ENCODE measurements at regions not wholly inside any gene's neighbourhood (a gene's known extent, or its start where the extent isn't known, plus 50 kb on each side); places are given as distances from the start of the nearest gene placed in this dataset.

- H3K9me3 Mint-ChIP-seq, result peaks cover 11% of the 10 kb centered on the region
- no peaks in the 10 kb centered on the region for H3K4me1 ChIP-seq
- no peak overlapping the region for H3K27ac ChIP-seq
- no peaks in the 10 kb centered on the region for H3K27me3 Mint-ChIP-seq (ENCODE audit: insufficient read depth, low read depth)
- no peaks in the 10 kb centered on the region for H3K36me3 ChIP-seq
- peaks cover 22% of the 10 kb centered on the region for H3K9me3 ChIP-seq (ENCODE audit: low read depth)
- H3F3A ChIP-seq (ENCODE audit: low read depth), result no peaks in the 10 kb centered on the region
- H2AFZ ChIP-seq (replicated peaks), result no peak overlapping the region
- H3K4me3 Mint-ChIP-seq, result no peak overlapping the region
- H3K9ac ChIP-seq, result no peak overlapping the region
- H4K20me1 ChIP-seq (ENCODE audit: low read depth), result no peaks in the 10 kb centered on the region
- TF ChIP-seq CTCF (IDR thresholded peaks at IDR 0.05) (no peak), EZH2phosphoT487 (IDR thresholded peaks at IDR 0.05) (no peak), EZH2 (IDR thresholded peaks at IDR 0.05) (no peak)
- no peaks in the 10 kb centered on the region for H3K79me2 ChIP-seq (ENCODE audit: low read depth)
- H3K4me2 ChIP-seq, result no peak overlapping the region
- DNase-seq (ENCODE audit: low spot score), result no peak
- no peaks in the 10 kb centered on the region for H3K4me1 Mint-ChIP-seq
- H3K4me3 ChIP-seq, result no peak overlapping the region
- H3K27ac Mint-ChIP-seq, result no peak overlapping the region
- H3K27me3 ChIP-seq, result no peaks in the 10 kb centered on the region
- H3K36me3 Mint-ChIP-seq, result no peaks in the 10 kb centered on the region
Measured at GRCh38 chrX:82292803-82293202, 1090.9 kb downstream of the SH3BGRL start.

DNA sequence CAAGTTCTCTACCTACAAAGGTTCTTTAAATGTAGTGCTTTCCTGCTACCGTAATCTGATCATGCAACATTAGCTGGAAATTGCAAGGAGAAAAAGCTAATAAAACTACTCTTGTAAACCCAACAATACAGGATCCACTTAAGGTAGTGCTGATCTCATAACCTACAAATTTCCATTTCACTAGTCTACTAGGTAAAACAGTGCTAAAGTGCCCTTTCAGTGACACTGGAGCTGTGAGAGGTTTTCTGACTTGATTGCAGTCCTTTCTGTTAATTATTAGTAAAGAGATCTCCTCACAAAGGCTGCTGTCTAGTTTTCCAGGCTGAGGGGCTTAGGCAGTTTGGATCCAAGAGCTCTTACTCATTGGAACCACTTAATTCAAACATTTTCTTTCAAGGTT, 1118.7 kb downstream of the SH3BGRL start:
- Histone ChIP-seq H3K27ac (peak overlapping the region; percentile 64), H3K4me3 (no peak overlapping the region), H3K4me1 (peaks cover 18% of the 10 kb centered on the region), H3F3A (ENCODE audit: low read depth) (peaks cover 4% of the 10 kb centered on the region), H4K20me1 (ENCODE audit: low read depth) (no peaks in the 10 kb centered on the region), H3K36me3 (no peaks in the 10 kb centered on the region), H3K9ac (no peak overlapping the region), H3K79me2 (ENCODE audit: low read depth) (no peaks in the 10 kb centered on the region), H2AFZ (replicated peaks) (no peak overlapping the region), H3K9me3 (ENCODE audit: low read depth) (peaks cover 11% of the 10 kb centered on the region), H3K4me2 (peak overlapping the region; percentile 19), H3K27me3 (no peaks in the 10 kb centered on the region)
- no peak for TF ChIP-seq EZH2 (IDR thresholded peaks at IDR 0.05)
- TF ChIP-seq CTCF (IDR thresholded peaks at IDR 0.05), result no peak
- TF ChIP-seq EZH2phosphoT487 (IDR thresholded peaks at IDR 0.05), result no peak
- H3K27ac Mint-ChIP-seq, result no peak overlapping the region
- H3K36me3 Mint-ChIP-seq, result no peaks in the 10 kb centered on the region
- H3K4me1 Mint-ChIP-seq, result no peaks in the 10 kb centered on the region
- no peaks in the 10 kb centered on the region for H3K27me3 Mint-ChIP-seq (ENCODE audit: insufficient read depth, low read depth)
- peak; percentile 21 for DNase-seq (ENCODE audit: low spot score)
- H3K4me3 Mint-ChIP-seq, result no peak overlapping the region
- H3K9me3 Mint-ChIP-seq, result peaks cover 3% of the 10 kb centered on the region

- Mint-ChIP-seq H3K4me1 (no peaks in the 10 kb centered on the region), H3K36me3 (no peaks in the 10 kb centered on the region), H3K9me3 (no peaks in the 10 kb centered on the region), H3K27ac (no peak overlapping the region), H3K27me3 (ENCODE audit: insufficient read depth, low read depth) (no peaks in the 10 kb centered on the region), H3K4me3 (no peak overlapping the region)
- H2AFZ ChIP-seq (replicated peaks), result no peak overlapping the region
- no peaks in the 10 kb centered on the region for H3K27me3 ChIP-seq
- H3K27ac ChIP-seq, result no peak overlapping the region
- no peaks in the 10 kb centered on the region for H3K79me2 ChIP-seq (ENCODE audit: low read depth)
- H3K4me3 ChIP-seq, result no peak overlapping the region
- TF ChIP-seq EZH2phosphoT487 (IDR thresholded peaks at IDR 0.05), result no peak
- no peak for TF ChIP-seq CTCF (IDR thresholded peaks at IDR 0.05)
- TF ChIP-seq EZH2 (IDR thresholded peaks at IDR 0.05), result no peak
- no peaks in the 10 kb centered on the region for H4K20me1 ChIP-seq (ENCODE audit: low read depth)
- no peak overlapping the region for H3K9ac ChIP-seq
- DNase-seq (ENCODE audit: low spot score), result no peak
- no peaks in the 10 kb centered on the region for H3K4me1 ChIP-seq
- no peaks in the 10 kb centered on the region for H3F3A ChIP-seq (ENCODE audit: low read depth)
- peaks cover 6% of the 10 kb centered on the region for H3K9me3 ChIP-seq (ENCODE audit: low read depth)
- no peak overlapping the region for H3K4me2 ChIP-seq
- no peaks in the 10 kb centered on the region for H3K36me3 ChIP-seq
Measured at GRCh38 chrX:82333575-82333974, 1131.7 kb downstream of the SH3BGRL start.

Measured in neural progenitor cell (in vitro differentiated cells).